SK-N-SH (cell line): ENCODE measurements at regions not wholly inside any gene's neighbourhood (a gene's known extent, or its start where the extent isn't known, plus 50 kb on each side); places are given as distances from the start of the nearest gene placed in this dataset.

Experiments
- MXI1 ChIP-seq: IDR thresholded peaks from 2 replicates; pipeline ENCODE4 v1.6.1; 2012; ENCODE audit warnings: mild to moderate bottlenecking, low read depth, low read length, improper control_type of control experiment
- RCOR1 ChIP-seq: fragments of 150-350 bp; IDR thresholded peaks from 2 replicates; pipeline ENCODE4 v1.6.1; 2017; ENCODE audit warnings: antibody characterized with exemption, low read length
- TEAD4 ChIP-seq: IDR thresholded peaks from 2 replicates; pipeline ENCODE4 v1.4.0; 2012; ENCODE audit warnings: mild to moderate bottlenecking, borderline replicate concordance; ENCODE audit not compliant: insufficient read depth
- TF ChIP-seq, protein P1 (sequence below): fragments of 200-600 bp; sonication (generic); IDR thresholded peaks from 2 replicates; pipeline ENCODE4 v1.6.1; 2017; ENCODE audit warnings: antibody characterized with exemption, mild to moderate bottlenecking, moderate library complexity

DNA sequence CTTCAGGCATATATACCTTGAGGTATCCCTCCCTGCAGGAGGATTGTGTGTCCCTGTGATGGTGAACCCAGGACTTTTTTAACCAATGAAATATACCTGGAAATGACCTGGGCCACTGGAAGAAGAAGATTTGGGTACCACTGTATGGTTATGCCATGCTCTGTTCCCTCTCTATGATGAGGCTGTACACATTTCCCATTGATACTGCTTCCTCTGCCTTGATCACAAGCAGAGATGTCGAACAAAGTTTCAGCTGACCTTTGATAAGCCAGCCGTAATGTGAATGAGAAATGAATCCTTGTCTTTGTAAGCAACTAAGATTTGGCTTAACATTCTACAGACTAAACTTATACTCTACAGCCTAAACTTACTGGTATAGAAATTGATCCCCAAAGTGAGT lies 78.4 kb upstream of the SPOPL start:
- TF ChIP-seq RCOR1 (no peak), TEAD4 (no peak), MXI1 (no peak)
- TF ChIP-seq, protein P1, sequence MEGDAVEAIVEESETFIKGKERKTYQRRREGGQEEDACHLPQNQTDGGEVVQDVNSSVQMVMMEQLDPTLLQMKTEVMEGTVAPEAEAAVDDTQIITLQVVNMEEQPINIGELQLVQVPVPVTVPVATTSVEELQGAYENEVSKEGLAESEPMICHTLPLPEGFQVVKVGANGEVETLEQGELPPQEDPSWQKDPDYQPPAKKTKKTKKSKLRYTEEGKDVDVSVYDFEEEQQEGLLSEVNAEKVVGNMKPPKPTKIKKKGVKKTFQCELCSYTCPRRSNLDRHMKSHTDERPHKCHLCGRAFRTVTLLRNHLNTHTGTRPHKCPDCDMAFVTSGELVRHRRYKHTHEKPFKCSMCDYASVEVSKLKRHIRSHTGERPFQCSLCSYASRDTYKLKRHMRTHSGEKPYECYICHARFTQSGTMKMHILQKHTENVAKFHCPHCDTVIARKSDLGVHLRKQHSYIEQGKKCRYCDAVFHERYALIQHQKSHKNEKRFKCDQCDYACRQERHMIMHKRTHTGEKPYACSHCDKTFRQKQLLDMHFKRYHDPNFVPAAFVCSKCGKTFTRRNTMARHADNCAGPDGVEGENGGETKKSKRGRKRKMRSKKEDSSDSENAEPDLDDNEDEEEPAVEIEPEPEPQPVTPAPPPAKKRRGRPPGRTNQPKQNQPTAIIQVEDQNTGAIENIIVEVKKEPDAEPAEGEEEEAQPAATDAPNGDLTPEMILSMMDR: no peak
